A172 (cell line): ENCODE measurements at regions not wholly inside any gene's neighbourhood (a gene's known extent, or its start where the extent isn't known, plus 50 kb on each side); places are given as distances from the start of the nearest gene placed in this dataset.
"Not testable (repeated sequence)": the region's sequence is repeated elsewhere in the genome, so short reads cannot be mapped to it uniquely, and the experiment has no call there.

Source experiments
- DNase-seq: peaks from one replicate; pipeline ENCODE4 v3.0.0-alpha.2; 2015; ENCODE audit warnings: low spot score

DNA sequence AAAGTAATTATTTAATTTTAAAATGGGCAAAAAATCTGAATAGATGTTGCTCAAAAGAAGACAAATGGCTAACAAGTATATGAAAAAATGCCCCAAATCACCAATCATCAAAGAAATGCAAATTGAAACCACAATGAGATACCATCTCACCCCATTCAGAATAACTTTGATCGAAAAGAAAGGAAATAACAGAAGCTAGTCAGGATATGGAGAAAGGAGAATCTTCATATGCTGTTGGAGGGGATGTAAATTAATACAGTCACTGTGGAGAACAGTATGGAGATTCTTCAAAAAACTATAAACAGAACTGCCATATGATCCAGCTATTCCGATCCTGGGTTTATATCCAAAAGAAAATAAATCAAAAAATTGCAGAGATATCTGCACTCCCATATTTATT is 418.5 kb upstream of the RGMB start:
- no peak for DNase-seq

DNA sequence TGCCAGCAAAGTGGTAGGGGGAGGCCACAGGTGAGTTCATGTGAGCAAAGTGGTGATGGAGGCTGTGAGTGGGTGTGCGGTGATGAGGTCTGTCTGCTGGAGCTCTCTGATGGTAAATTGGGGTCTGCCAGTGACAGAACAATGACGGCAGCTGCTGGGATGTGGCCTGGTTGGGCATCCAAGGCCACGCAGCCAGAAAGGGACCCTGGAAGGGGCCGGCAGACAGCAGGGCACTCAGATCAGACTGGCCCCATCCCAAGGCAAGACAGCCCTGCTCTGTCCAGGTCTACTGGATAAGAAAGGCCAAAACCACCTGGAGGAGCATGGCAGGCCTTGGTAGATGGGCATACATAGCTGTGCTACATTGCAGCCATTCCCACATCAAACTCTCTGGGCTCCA is 412.9 kb upstream of the RGMB start:
- DNase-seq, result no peak

- no peak for DNase-seq
Measured at GRCh38 chr5:98363157-98363556, 410.3 kb upstream of the RGMB start.

GRCh38 chr5:98364549-98364948 is 408.9 kb upstream of the RGMB start:
- no peak for DNase-seq

GRCh38 chr5:98365126-98365525 is 408.3 kb upstream of the RGMB start:
- no peak for DNase-seq

GRCh38 chr5:98368141-98368540 is 405.3 kb upstream of the RGMB start:
- no peak for DNase-seq

- no peak for DNase-seq
Measured at GRCh38 chr5:98372351-98372750, 401.1 kb upstream of the RGMB start.

DNA sequence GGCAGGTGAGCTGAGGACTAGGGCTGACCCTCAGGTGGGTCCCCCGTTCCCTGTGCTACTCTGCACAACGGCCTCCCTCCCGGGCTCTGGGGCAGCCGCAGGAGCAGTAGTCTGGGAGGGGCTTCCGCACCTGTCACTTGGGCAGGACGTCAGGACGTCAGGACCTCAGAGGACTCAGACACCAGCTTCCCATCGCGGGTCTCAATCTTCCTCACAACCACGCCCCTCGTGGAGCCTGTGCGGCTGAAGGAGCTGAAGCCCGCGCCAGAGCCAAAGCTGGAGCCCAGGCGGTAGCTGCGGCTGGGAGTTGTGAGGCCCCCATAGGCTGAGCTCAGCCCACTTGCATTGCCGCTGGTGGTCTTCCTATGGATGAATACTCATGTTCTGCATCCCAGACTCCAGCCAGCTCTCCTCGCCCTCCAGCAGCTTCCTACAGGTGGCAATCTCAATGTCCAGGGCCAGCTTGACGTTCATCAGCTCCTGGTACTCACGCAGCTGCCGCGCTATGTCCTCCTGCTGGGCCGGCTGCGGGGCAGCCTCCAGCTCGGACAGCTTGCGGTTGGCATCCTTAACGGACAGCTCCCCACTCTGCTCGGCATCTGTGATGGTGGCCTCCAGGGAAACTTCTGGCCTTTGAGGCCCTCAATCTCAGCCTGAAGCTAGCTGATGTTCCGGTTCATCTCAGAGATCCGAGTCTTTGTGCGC is 381.4 kb upstream of the RGMB start:
- no peak for DNase-seq

GRCh38 chr5:98393205-98393604 is 380.3 kb upstream of the RGMB start:
- not testable (repeated sequence) for DNase-seq

GRCh38 chr5:98397081-98397480 is 376.4 kb upstream of the RGMB start:
- DNase-seq, result no peak

DNA sequence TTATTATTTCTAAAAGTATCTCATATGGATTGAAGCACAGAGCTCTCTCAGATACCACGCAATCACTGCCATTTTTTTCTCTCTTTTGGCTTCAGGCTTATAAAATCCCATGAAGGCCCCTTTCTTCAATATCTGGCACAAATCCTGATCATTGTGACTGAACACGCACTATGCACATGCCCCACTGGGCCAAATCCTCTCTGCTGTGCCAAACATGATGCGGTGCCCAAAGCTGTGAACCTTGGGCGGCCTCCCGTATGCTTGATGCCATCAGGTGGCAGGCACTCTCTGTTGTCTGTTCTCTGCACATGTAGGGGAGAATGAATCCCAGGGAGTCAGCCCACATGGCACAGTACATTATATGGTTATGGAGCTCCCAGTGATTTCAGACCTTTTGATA is 375.0 kb upstream of the RGMB start:
- no peak for DNase-seq

GRCh38 chr5:98401656-98402055 is 371.8 kb upstream of the RGMB start:
- DNase-seq, result no peak

- no peak for DNase-seq
Measured at GRCh38 chr5:98402130-98402529, 371.3 kb upstream of the RGMB start.

GRCh38 chr5:98403131-98403530 is 370.3 kb upstream of the RGMB start:
- no peak for DNase-seq

DNA sequence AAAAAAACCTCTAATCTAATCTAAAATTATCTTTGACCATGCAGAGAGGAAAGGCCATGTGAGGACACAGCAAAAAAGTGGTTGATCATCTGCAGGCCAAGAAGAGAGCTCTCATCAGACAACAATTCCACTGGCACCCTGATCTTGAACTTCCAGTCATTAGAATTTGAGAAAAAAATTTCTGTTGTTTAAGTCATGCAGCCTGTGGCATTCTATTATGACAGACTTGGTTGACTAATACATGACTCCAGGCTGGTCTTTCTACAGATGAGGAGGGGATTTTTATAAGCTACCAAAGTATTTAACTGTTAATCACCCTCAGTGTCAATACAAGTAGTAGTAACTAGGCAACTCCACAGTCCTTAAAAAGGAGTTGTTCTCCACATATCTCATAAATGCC is 358.5 kb upstream of the RGMB start:
- DNase-seq, result peak; percentile 83

DNA sequence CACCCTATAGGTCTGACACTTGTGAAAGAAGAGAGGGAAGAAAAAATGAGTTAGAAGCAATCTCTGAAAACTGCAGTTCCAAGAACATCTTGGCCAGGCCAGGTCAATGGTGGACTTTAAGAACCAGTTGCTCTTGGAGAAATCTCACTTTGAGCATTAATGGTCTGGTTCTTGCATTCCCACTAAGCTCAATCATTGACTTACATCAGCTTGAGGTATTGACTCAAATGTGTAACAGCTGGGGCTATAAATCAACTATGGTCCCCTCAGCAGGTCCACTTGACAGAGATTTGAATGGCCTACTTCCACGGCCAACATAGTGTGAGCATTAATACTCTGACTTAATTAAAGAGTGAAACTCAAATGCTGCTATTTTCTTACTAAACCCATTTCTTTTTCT is 357.8 kb upstream of the RGMB start:
- DNase-seq, result peak; percentile 13

DNA sequence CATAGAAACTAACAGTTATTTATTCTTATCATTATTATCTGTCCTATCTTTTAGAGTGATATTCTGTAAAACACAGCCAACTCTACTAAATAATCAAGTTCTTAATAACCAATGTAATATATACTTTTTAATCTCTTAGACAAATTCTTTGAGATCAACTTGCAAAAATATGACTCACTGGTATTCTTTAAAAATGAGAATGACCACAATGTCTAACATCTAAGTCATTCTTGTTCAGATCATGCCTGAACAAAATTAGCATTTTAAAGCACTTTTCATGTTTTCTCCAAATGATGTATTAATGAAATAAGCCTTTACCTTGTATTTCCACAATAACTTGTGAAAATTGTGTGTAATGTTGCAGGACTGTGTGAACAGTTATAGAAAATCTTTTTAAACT is 356.9 kb upstream of the RGMB start:
- DNase-seq, result peak; percentile 9

GRCh38 chr5:98419825-98420224 is 353.6 kb upstream of the RGMB start:
- DNase-seq, result no peak

- DNase-seq, result no peak
Measured at GRCh38 chr5:98424681-98425450, 348.6 kb upstream of the RGMB start.

GRCh38 chr5:98425640-98426039 is 347.8 kb upstream of the RGMB start:
- no peak for DNase-seq

GRCh38 chr5:98428806-98429205 is 344.7 kb upstream of the RGMB start:
- DNase-seq, result no peak

GRCh38 chr5:98432378-98432777 is 341.1 kb upstream of the RGMB start:
- no peak for DNase-seq

DNA sequence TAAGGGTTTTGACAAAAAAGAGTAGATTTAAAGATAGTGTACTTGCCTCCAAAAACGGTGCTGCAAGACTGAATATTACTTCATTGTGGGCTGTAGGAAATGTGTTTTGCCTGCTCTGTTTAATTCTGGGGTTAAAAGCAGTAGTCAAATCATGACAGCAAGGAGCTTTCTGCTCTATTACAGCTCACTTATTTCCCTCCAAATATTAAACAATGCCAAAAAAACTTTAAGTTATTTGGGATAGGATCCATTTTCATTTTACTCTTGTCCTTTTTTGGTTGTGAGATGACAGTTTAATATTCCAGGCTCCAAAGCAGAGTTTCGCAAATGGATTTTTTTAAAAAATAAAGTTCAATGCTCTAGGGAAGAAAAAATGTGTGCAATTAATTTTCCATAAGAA is 340.4 kb upstream of the RGMB start:
- DNase-seq, result no peak

GRCh38 chr5:98433673-98434072 is 339.8 kb upstream of the RGMB start:
- no peak for DNase-seq
